Psoas muscle (tissue), 7 donors: ENCODE measurements at regions not wholly inside any gene's neighbourhood (a gene's known extent, or its start where the extent isn't known, plus 50 kb on each side); places are given as distances from the start of the nearest gene placed in this dataset.

Experiments
- ATAC-seq, 4 donors: fragments of 200-7000 bp; cut with Tn5 transposase; one replicate each; pipeline ENCODE4 v1.9.1; 2020; ENCODE audit warnings: moderate library complexity in 3 of 4, mild to moderate bottlenecking in 2 of 4
- DNase-seq, 2 donors: peaks; one replicate each; pipeline ENCODE4 v3.0.0-alpha.2; 2020
- H3K27ac ChIP-seq: fragments of 200-600 bp; one replicate; pipeline ENCODE4 v1.8.0; 2022
- H3K27me3 ChIP-seq, 3 donors: fragments of 200-600 bp in 1 of 3; one replicate each; pipeline versions ENCODE4 v1.6.1 to v1.8.0; 2013 to 2022; ENCODE audit warnings: low read length in 2 of 3, mild to moderate bottlenecking in 2 of 3, moderate library complexity in 1 of 3; ENCODE audit not compliant: insufficient read depth in 3 of 3
- H3K36me3 ChIP-seq, 2 donors: fragments of 200-600 bp in 1 of 2; one replicate each; pipeline versions ENCODE4 v1.6.1 to v1.8.0; 2013 to 2022; ENCODE audit warnings: low read depth in 1 of 2, mild to moderate bottlenecking in 1 of 2, moderate library complexity in 1 of 2; ENCODE audit not compliant: insufficient read depth in 1 of 2
- H3K4me1 ChIP-seq: fragments of 200-600 bp; one replicate; pipeline ENCODE4 v1.8.0; 2022
- H3K4me3 ChIP-seq: fragments of 200-600 bp; one replicate; pipeline ENCODE4 v1.8.0; 2022; ENCODE audit warnings: mild to moderate bottlenecking
- H3K9me3 ChIP-seq: fragments of 200-600 bp; one replicate; pipeline ENCODE4 v1.8.0; 2022
- WGBS, 3 donors: extraction: QIAGEN DNeasy Blood & Tissue Kit; methylation state at CpG; one replicate each; pipeline versions ENCODE4 v1.1.6 to v1.1.7; 2013; 5-methylcytosine and 5-hydroxymethylcytosine counted together
- intact Hi-C, 2 donors: fragments of 100-400 bp; cut with DNase I; formaldehyde crosslinking; loops; one replicate each; pipeline versions ENCODE4 v1.11.0 to v1.14.2; 2022
- TF ChIP-seq, protein P1 (sequence below): fragments of 200-600 bp; IDR thresholded peaks from one replicate; pipeline ENCODE4 v1.8.0; 2022; ENCODE audit warnings: antibody characterized with exemption
- donor health status: healthy with polysubstance abuse.
- donor health status: DM: no; HTN: no; CAD: no; lungs with moderate emphysema.
- donor health status: Bipolar disorder and iron deficiency.
- donor health status: healthy.
- donor health status: DM: yes; HTN: yes; CAD: no.
- donor health status: DM: no; HTN: no; CAD: no.
- donor health status: DM: yes; HTN: yes; CAD: no.

DNA sequence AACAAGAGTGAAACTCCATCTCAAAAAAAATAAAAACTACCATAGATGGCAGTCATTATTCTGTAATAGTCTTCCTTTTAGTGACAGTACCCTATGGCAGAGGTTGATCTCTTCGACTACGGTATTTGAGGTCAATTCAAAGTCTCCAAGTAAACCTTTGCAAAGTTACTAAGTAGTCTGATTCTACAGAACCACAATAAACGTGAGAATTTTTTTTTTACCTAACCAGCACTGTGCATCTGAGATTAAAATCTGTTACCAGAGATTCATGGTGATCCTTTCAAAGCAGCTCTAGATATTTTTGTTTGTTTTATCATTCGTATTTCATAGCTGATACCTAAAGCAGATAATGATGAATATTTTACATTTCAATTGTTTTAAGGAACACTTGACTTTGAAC, 86.6 kb upstream of the CHD2 start:
- intact Hi-C loops, result loop anchor here in 1 of 2 donors (5.0 kb wide), 1 partner anchor 69 kb away; no protein-coding TSS in a partner anchor
- TF ChIP-seq, protein P1, sequence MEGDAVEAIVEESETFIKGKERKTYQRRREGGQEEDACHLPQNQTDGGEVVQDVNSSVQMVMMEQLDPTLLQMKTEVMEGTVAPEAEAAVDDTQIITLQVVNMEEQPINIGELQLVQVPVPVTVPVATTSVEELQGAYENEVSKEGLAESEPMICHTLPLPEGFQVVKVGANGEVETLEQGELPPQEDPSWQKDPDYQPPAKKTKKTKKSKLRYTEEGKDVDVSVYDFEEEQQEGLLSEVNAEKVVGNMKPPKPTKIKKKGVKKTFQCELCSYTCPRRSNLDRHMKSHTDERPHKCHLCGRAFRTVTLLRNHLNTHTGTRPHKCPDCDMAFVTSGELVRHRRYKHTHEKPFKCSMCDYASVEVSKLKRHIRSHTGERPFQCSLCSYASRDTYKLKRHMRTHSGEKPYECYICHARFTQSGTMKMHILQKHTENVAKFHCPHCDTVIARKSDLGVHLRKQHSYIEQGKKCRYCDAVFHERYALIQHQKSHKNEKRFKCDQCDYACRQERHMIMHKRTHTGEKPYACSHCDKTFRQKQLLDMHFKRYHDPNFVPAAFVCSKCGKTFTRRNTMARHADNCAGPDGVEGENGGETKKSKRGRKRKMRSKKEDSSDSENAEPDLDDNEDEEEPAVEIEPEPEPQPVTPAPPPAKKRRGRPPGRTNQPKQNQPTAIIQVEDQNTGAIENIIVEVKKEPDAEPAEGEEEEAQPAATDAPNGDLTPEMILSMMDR, result no peak
- peaks cover 9% of the 10 kb centered on the region for H3K4me1 ChIP-seq
- no peak overlapping the region for H3K4me3 ChIP-seq
- no peaks in the 10 kb centered on the region for H3K9me3 ChIP-seq
- no peak for DNase-seq
- peak overlapping the region; percentile 92 for H3K27ac ChIP-seq
- 72 to 90% (median 78%) methylated on average over 4 of the region's 4 CpGs for WGBS, 3 donors
- H3K27me3 ChIP-seq, result no peaks in the 10 kb centered on the region
- ATAC-seq, result no peak
- H3K36me3 ChIP-seq, result no peaks in the 10 kb centered on the region

DNA sequence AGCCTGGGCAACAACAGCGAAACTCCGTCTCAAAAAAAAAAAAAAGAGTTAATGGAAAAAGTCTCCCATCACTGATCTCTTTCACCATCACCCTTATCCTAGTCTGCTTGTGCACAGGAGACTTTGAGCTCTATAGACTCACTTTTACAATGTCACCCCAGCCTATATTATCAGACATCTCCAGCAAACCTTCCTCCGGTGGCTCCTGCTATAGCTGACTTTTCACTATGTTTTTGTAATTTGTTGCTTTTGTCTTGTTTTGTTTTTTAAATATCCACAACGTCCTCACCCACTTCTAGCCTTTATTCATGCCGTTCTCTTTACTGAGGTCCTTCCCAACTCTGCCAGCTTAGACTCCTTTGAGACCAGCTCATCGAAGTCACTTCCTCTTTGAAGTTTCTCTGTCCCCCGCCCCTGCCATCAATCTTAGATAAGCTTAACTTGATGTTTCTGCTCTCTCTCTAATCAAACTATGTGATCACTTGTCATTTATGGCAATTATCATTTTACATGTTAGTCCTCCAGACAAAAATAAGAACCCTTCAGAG, 82.7 kb upstream of the CHD2 start:
- peaks cover 12% of the 10 kb centered on the region for H3K4me1 ChIP-seq
- H3K27ac ChIP-seq, result peak overlapping the region; percentile 84
- 64 to 70% (median 68%) methylated on average over 7 of the region's 7 CpGs for WGBS, 3 donors
- TF ChIP-seq, protein P1, result no peak
- H3K4me3 ChIP-seq, result no peak overlapping the region
- H3K36me3 ChIP-seq, result no peaks in the 10 kb centered on the region
- no peak for ATAC-seq
- no peaks in the 10 kb centered on the region for H3K9me3 ChIP-seq
- intact Hi-C loops, result no loop called here
- no peaks in the 10 kb centered on the region for H3K27me3 ChIP-seq
- DNase-seq, result no peak

DNA sequence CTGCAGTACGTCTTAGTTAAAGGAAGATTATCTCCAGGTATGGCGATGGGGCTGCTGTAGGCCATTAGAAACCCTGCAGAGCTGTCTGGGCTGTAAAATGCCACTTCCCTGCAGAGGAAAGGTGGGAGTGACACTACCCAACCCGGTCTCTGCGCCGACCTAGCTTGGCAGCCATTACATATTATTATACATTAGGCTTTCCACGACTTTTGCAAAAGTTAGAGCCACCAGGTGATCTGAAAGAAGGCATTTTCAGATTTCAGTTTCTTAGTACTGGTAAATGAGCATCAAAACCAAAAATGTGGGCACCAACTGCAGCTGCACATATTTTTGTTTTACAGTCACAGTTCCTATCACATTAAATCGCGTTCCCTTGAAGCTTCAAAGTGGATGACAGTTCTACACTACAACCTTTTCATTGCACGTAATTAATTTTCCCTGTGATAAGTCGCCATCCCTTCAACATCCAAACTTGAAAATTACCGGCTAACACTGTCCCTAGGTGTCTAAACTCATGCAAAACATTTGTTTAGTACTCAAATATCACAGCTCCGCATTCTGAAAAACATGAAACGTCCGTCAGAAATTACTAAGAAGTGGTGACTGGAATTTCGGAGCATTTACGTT, 81.4 kb upstream of the CHD2 start:
- H3K27ac ChIP-seq, result peak overlapping the region; percentile 84
- intact Hi-C loops, result no loop called here
- H3K4me3 ChIP-seq, result peak overlapping the region; percentile 62
- H3K4me1 ChIP-seq, result peaks cover 12% of the 10 kb centered on the region
- 34 to 43% (median 36%) methylated on average over 16 of the region's 16 CpGs for WGBS, 3 donors
- DNase-seq (no peak), ATAC-seq (no peak)
- H3K27me3 ChIP-seq, result no peaks in the 10 kb centered on the region
- no peaks in the 10 kb centered on the region for H3K9me3 ChIP-seq
- H3K36me3 ChIP-seq, result no peaks in the 10 kb centered on the region
- TF ChIP-seq, protein P1, result no peak

DNA sequence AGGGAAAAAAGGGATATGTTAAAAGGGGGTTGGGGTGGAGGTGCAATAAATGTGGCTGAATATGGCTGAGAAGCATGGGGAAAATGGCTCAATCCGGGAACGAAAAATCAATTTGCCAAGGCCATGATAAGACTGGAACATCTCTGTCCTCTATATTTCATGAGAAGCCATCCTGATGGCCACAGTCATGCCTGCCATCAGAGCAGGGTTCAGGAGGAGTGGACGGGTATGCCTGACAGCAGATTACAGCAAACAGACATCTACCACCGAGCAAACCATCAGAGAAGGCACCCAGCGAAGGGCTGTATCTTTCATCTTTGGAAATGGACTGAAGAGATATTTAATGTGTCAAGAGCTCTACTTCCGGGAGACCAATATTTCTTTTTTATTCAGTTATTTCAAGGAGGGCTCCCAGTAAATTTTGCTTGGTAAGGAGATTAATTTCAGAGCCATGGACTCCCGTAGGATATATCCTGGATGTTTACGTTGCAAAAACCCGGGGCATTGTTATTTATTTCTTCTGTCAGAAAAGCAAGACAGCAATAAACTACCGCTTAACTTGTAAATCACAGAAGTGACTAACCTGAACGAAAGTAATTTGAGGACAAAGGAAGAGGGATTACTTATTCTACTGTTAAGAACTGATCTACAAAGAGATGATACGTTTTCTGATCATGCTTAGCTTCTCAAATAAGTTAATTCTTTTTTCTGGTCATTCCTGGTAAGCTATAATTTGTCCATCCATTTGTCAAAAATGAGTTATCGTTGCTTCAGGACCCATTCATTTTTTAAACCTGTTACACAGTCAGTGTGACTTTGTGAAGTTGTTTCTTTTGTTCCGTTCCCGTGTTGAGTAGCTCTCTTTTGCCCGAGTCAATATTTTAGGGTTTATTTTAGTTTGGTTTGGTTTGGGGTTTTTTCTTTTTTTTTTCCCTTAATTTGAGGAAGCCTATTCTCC, 80.6 kb upstream of the CHD2 start:
- peak overlapping the region; percentile 84 for H3K27ac ChIP-seq
- H3K36me3 ChIP-seq, result no peaks in the 10 kb centered on the region
- H3K4me3 ChIP-seq, result peak overlapping the region; percentile 62
- DNase-seq (no peak), ATAC-seq (peak; percentile 25 to 62 (median 44))
- intact Hi-C loops, result no loop called here
- TF ChIP-seq, protein P1, result no peak
- peaks cover 12% of the 10 kb centered on the region for H3K4me1 ChIP-seq
- H3K27me3 ChIP-seq, result no peaks in the 10 kb centered on the region
- H3K9me3 ChIP-seq, result no peaks in the 10 kb centered on the region
- WGBS, 3 donors, result 12 to 21% (median 17%) methylated on average over 16 of the region's 16 CpGs
